ENCODE measurements at regions not wholly inside any gene's neighbourhood (a gene's known extent, or its start where the extent isn't known, plus 50 kb on each side); places are given as distances from the start of the nearest gene placed in this dataset.

- peaks cover 13% of the 10 kb centered on the region for H3K27me3 ChIP-seq (ENCODE audit: insufficient read depth, low read length, poor library complexity)
- H3K9ac ChIP-seq (ENCODE audit: low read depth, low read length), result no peak overlapping the region
- no peak for ATAC-seq (ENCODE audit: insufficient read depth, low read depth)
- H4K20me1 ChIP-seq (ENCODE audit: insufficient read depth, low read length), result no peaks in the 10 kb centered on the region
- no peak overlapping the region for H3K4me3 ChIP-seq (ENCODE audit: low read depth in 1 of 2, low read length in 2 of 2)
- no peaks in the 10 kb centered on the region for H3K36me3 ChIP-seq (ENCODE audit: insufficient read depth, low read length)
- H3K4me1 ChIP-seq (ENCODE audit: insufficient read depth, low read length), result no peaks in the 10 kb centered on the region
- no peaks in the 10 kb centered on the region for H3K79me2 ChIP-seq (ENCODE audit: insufficient read depth, low read length)
- DNase-seq, result no peak
- H3K27ac ChIP-seq (ENCODE audit: low read length), result no peak overlapping the region
- H3K4me2 ChIP-seq (ENCODE audit: insufficient read depth, low read length), result no peak overlapping the region
- no peak overlapping the region for H2AFZ ChIP-seq (ENCODE audit: low read depth, low read length)
- no peaks in the 10 kb centered on the region for H3K9me3 ChIP-seq (ENCODE audit: insufficient read depth, low read length, severe bottlenecking)
- TF ChIP-seq CTCF (IDR thresholded peaks at IDR 0.05; ENCODE audit: borderline replicate concordance, extremely low read depth, low read length, poor library complexity, severe bottlenecking), result no peak
Measured at GRCh38 chr2:217219164-217219520, 359.3 kb upstream of the TNP1 start.

GRCh38 chr2:217218269-217219163 is 358.7 kb upstream of the TNP1 start:
- H3K9me3 ChIP-seq (ENCODE audit: insufficient read depth, low read length, severe bottlenecking), result no peaks in the 10 kb centered on the region
- TF ChIP-seq CTCF (IDR thresholded peaks at IDR 0.05; ENCODE audit: borderline replicate concordance, extremely low read depth, low read length, poor library complexity, severe bottlenecking) (no peak), EZH2 (IDR thresholded peaks at IDR 0.05; ENCODE audit: borderline replicate concordance, low read depth, low read length, severe bottlenecking) (no peak)
- peak; percentile 68; the same call in 2 of the 3 replicates for ATAC-seq (ENCODE audit: insufficient read depth, low read depth)
- peak; percentile 12 for DNase-seq
- no peaks in the 10 kb centered on the region for H3K79me2 ChIP-seq (ENCODE audit: insufficient read depth, low read length)
- no peaks in the 10 kb centered on the region for H3K4me1 ChIP-seq (ENCODE audit: insufficient read depth, low read length)
- H4K20me1 ChIP-seq (ENCODE audit: insufficient read depth, low read length), result no peaks in the 10 kb centered on the region
- peaks cover 13% of the 10 kb centered on the region for H3K27me3 ChIP-seq (ENCODE audit: insufficient read depth, low read length, poor library complexity)
- H3K9ac ChIP-seq (ENCODE audit: low read depth, low read length), result no peak overlapping the region
- H3K4me2 ChIP-seq (ENCODE audit: insufficient read depth, low read length), result no peak overlapping the region
- no peak overlapping the region for H3K27ac ChIP-seq (ENCODE audit: low read length)
- H3K4me3 ChIP-seq (ENCODE audit: low read depth in 1 of 2, low read length in 2 of 2), result no peak overlapping the region
- no peaks in the 10 kb centered on the region for H3K36me3 ChIP-seq (ENCODE audit: insufficient read depth, low read length)
- H2AFZ ChIP-seq (ENCODE audit: low read depth, low read length), result no peak overlapping the region

DNA sequence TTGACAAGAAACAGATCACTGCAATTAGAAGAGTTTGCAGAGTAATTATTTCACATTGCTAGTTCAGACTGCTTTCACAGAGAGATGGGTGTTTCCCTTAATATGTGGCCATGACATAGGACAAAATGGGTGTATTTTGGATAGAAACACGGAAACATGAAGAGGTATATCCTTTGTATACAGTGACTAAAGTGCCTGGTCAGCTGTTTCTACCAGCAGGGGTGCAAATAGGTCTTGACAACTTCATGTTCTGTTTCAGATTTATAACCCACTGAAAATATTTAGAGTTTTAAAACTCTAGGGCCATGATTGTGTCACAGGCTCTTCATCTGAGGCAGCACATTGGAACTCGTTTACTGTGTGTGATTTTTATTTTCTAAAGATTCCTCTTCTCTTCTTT is 357.1 kb upstream of the TNP1 start:
- peaks cover 13% of the 10 kb centered on the region for H3K27me3 ChIP-seq (ENCODE audit: insufficient read depth, low read length, poor library complexity)
- no peaks in the 10 kb centered on the region for H3K4me1 ChIP-seq (ENCODE audit: insufficient read depth, low read length)
- H3K27ac ChIP-seq (ENCODE audit: low read length), result no peak overlapping the region
- ATAC-seq (ENCODE audit: insufficient read depth, low read depth) (no peak), DNase-seq (no peak)
- no peaks in the 10 kb centered on the region for H3K79me2 ChIP-seq (ENCODE audit: insufficient read depth, low read length)
- no peak overlapping the region for H3K4me2 ChIP-seq (ENCODE audit: insufficient read depth, low read length)
- H3K36me3 ChIP-seq (ENCODE audit: insufficient read depth, low read length), result no peaks in the 10 kb centered on the region
- H2AFZ ChIP-seq (ENCODE audit: low read depth, low read length), result no peak overlapping the region
- no peaks in the 10 kb centered on the region for H4K20me1 ChIP-seq (ENCODE audit: insufficient read depth, low read length)
- no peak overlapping the region for H3K9ac ChIP-seq (ENCODE audit: low read depth, low read length)
- H3K9me3 ChIP-seq (ENCODE audit: insufficient read depth, low read length, severe bottlenecking), result no peaks in the 10 kb centered on the region
- no peak overlapping the region for H3K4me3 ChIP-seq (ENCODE audit: low read depth in 1 of 2, low read length in 2 of 2)
- TF ChIP-seq EZH2 (IDR thresholded peaks at IDR 0.05; ENCODE audit: borderline replicate concordance, low read depth, low read length, severe bottlenecking) (no peak), CTCF (IDR thresholded peaks at IDR 0.05; ENCODE audit: borderline replicate concordance, extremely low read depth, low read length, poor library complexity, severe bottlenecking) (no peak)
